GM13977 (cell line): ENCODE measurements at regions not wholly inside any gene's neighbourhood (a gene's known extent, or its start where the extent isn't known, plus 50 kb on each side); places are given as distances from the start of the nearest gene placed in this dataset.

Experiments
- DNase-seq: peaks from one replicate; pipeline ENCODE4 v3.0.0; 2012; ENCODE audit warnings: low spot score
- in situ Hi-C: fragments of 300-500 bp; cut with MboI; formaldehyde crosslinking; loops from one replicate; pipeline ENCODE4 v1.12.0; 2022; ENCODE audit warnings: low sequenced_read_pairs, low pct_unique_long_range_greater_than_20kb, mixed read lengths, inconsistent platforms; ENCODE audit not compliant: unreplicated experiment
- TF ChIP-seq, protein P1 (sequence below): IDR thresholded peaks from 2 replicates; pipeline ENCODE4 v1.5.1; 2012; ENCODE audit warnings: mild to moderate bottlenecking, control low read depth; ENCODE audit not compliant: insufficient read depth; ENCODE audit errors: extremely low read depth, missing control alignments

DNA sequence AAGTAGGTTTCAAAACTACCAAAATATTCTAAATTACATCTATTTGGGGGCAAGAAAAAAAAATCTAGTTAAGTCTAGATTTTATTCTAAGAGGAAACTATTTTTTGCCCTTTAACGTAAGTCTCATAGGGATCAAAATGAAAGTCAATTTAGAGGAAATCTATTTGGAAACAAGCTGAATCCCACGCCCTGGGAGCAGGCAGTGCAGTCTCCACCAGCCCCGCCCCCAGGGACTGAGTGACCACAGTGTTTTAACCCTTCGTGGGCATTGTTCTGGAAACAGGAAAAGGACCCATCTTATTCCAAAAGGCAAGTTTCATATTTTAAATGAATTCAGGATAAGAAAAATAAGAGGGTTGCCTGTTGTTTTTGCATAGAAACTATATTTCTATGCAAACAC is 209.7 kb downstream of the SPRY2 start:
- DNase-seq = no peak
- TF ChIP-seq, protein P1, sequence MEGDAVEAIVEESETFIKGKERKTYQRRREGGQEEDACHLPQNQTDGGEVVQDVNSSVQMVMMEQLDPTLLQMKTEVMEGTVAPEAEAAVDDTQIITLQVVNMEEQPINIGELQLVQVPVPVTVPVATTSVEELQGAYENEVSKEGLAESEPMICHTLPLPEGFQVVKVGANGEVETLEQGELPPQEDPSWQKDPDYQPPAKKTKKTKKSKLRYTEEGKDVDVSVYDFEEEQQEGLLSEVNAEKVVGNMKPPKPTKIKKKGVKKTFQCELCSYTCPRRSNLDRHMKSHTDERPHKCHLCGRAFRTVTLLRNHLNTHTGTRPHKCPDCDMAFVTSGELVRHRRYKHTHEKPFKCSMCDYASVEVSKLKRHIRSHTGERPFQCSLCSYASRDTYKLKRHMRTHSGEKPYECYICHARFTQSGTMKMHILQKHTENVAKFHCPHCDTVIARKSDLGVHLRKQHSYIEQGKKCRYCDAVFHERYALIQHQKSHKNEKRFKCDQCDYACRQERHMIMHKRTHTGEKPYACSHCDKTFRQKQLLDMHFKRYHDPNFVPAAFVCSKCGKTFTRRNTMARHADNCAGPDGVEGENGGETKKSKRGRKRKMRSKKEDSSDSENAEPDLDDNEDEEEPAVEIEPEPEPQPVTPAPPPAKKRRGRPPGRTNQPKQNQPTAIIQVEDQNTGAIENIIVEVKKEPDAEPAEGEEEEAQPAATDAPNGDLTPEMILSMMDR = no peak
- in situ Hi-C loops = no loop called here

DNA sequence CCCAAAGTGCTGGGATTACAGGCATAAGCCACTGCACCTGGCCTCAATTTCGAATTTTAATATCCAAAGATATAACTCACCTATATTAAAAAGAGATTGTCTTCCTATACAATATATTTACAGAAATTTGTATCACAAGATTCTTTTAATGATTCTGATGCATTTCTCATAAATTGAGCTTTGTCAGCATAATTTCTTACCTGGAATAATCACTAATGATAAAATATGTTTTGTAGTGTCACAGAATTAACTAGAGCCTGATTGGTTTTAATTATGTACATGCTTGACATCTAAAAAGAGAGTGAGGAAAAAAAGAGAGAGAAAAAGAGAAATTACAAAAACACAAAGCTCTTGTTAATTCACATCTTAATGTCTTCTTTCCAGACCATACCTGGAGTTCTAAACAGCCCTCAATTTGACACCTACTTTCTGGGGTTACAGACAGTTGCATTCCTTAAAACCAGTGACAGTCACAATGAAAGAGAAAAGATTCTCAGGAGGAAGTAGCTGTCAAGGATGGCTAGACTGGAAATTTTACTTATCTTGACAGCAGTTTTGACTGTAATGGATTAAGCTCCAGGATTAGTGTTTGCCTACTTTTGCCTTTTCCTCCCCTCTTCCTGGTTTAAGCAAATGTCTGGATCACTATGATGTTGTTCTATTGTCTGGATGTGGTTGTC is 214.4 kb downstream of the SPRY2 start:
- in situ Hi-C loops = no loop called here
- DNase-seq = no peak
- TF ChIP-seq, protein P1 = no peak

DNA sequence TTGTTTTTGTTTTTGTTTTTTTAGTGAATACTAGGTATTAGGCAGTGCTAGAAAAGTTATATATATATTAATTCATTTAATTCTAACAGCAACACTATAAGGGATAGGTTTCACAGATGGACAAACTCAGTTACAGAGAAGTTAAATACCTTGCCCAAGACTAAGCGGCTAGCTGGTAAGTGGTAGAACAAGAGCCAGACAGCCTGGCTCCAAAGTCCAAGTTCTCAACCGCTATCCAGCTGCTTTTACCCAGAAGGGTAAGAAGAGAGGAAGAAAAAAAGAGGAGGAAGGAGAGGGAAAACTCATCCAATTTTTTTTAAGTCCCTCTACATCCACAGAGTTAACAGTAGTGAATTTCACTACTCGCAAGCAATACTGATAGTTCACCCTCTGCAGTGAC is 217.0 kb downstream of the SPRY2 start:
- in situ Hi-C loops = no loop called here
- no peak for DNase-seq

DNA sequence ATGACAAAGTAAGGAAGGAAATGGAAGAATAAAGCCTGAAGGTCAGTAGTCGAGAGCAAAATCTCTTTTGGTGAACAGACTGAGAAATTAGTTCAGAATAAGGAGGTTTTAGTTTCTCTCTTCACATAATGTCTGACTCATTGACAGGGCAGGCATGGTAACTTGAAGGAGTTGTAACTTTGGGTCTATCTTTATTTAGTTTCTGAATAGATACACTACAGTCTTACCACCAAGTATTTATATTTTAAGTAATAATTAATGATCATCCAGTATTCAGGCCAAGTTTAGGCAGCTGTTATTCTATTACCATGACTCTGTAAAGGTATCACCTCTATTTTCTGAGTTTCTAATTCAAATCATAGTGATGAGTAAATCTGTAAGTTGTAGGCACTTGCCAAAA is 219.9 kb downstream of the SPRY2 start:
- in situ Hi-C loops = no loop called here
- DNase-seq = no peak
- TF ChIP-seq, protein P1 = no peak

More for the DNA sequence above, 217.0 kb downstream of the SPRY2 start:
- TF ChIP-seq, protein P1 = no peak

DNA sequence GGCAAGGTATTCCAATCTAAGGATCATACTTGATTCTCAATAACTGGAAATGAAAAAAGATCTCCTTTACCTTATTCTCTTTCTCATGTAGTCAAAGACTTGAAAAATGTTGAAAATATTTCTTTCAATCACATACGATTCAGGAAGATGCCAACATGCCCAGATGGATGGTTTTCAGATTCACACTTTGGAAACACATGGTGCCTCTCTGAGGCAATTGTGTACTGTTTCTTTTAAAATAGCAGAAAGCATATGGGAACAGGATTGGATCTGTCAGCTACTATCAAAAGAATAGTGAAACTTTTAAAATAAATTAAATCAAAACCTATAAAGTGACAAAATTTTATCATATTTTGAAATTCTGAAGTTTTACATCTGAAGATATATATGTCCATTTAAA is 222.4 kb downstream of the SPRY2 start:
- DNase-seq = no peak
- in situ Hi-C loops = no loop called here
- TF ChIP-seq, protein P1 = no peak

DNA sequence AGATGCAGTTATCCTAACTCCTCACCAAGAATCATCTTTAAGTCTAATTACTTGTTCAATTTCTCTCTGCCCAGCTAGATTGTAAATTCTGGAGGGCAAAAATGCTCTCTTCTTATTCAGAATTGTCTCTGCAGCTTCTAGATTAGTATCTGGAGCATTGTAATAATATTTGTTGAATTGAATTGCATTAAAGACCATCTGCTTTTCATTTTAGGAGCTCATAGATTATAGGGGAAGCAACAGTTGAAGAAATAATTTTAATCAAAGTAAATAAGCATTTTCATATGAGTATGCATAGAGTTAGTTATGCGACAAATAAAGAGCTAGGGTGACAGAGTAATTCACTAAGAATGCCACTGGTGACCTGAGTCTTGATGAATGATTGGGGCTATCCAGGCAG is 222.8 kb downstream of the SPRY2 start:
- in situ Hi-C loops = no loop called here
- TF ChIP-seq, protein P1 = no peak

More for the DNA sequence above, 222.8 kb downstream of the SPRY2 start:
- no peak for DNase-seq
